Fibroblast of lung (primary cell): ENCODE measurements at regions not wholly inside any gene's neighbourhood (a gene's known extent, or its start where the extent isn't known, plus 50 kb on each side); places are given as distances from the start of the nearest gene placed in this dataset.
A peak's percentile ranks its signal among the peaks of the same experiment; 100 is the strongest.

Experiments
- DNase-seq, 2 donors: peaks; one replicate each; pipeline versions ENCODE4 v3.0.0 to v3.0.0-alpha.2; 2010; ENCODE audit warnings: low read depth in 2 of 2
- H2AFZ ChIP-seq: 2 replicates; pipeline ENCODE4 v1.5.1; 2012; ENCODE audit warnings: low read length, control low read depth, inconsistent platforms
- H3K27ac ChIP-seq: 2 replicates; pipeline ENCODE4 v1.5.1; 2011; ENCODE audit warnings: low read length, control low read depth; ENCODE audit not compliant: insufficient read depth
- H3K27me3 ChIP-seq: 2 replicates; pipeline ENCODE4 v1.5.1; 2011; ENCODE audit warnings: mild to moderate bottlenecking, low read length; ENCODE audit not compliant: control insufficient read depth, insufficient read depth
- H3K36me3 ChIP-seq: 2 replicates; pipeline ENCODE4 v1.5.1; 2011; ENCODE audit warnings: low read length; ENCODE audit not compliant: control insufficient read depth, insufficient read depth
- H3K4me1 ChIP-seq: 2 replicates; pipeline ENCODE4 v1.5.1; 2011; ENCODE audit warnings: low read length; ENCODE audit not compliant: control insufficient read depth, insufficient read depth; ENCODE audit errors: extremely low read depth
- H3K4me2 ChIP-seq: 2 replicates; pipeline ENCODE4 v1.5.1; 2011; ENCODE audit warnings: low read length, control low read depth; ENCODE audit not compliant: insufficient read depth; ENCODE audit errors: extremely low read depth
- H3K4me3 ChIP-seq, 4 experiments: fragments of 200-600 bp in 1 of 4; sonication (generic) in 1 of 4; replicated peaks in 1 of 4; 2 replicates each; pipeline ENCODE4 v1.5.1; 2011 to 2016; ENCODE audit warnings: low read length in 4 of 4, low read depth in 3 of 4, mild to moderate bottlenecking in 3 of 4, control low read depth in 2 of 4, inconsistent platforms in 1 of 4, mixed read lengths in 1 of 4; ENCODE audit not compliant: insufficient read depth in 1 of 4; ENCODE audit errors: control extremely low read depth in 1 of 4
- H3K79me2 ChIP-seq: 2 replicates; pipeline ENCODE4 v1.5.1; 2012; ENCODE audit warnings: mild to moderate bottlenecking, low read length, inconsistent platforms; ENCODE audit not compliant: control insufficient read depth, insufficient read depth
- H3K9ac ChIP-seq: 2 replicates; pipeline ENCODE4 v1.5.1; 2011; ENCODE audit warnings: mild to moderate bottlenecking, low read length, control low read depth; ENCODE audit not compliant: insufficient read depth
- H3K9me3 ChIP-seq: 2 replicates; pipeline ENCODE4 v1.5.1; 2012; ENCODE audit warnings: low read depth, low read length; ENCODE audit not compliant: control insufficient read depth, insufficient read depth
- H4K20me1 ChIP-seq: 2 replicates; pipeline ENCODE4 v1.5.1; 2011; ENCODE audit warnings: low read length; ENCODE audit not compliant: control insufficient read depth, insufficient read depth; ENCODE audit errors: extremely low read depth
- EZH2 ChIP-seq: IDR thresholded peaks from 2 replicates; pipeline ENCODE4 v1.5.1; 2012; ENCODE audit warnings: low read length, control low read depth, mild to moderate bottlenecking; ENCODE audit errors: missing control alignments
- TF ChIP-seq, protein P1 (sequence below), 2 donors: IDR thresholded peaks in 1 of 2; conservative IDR thresholded peaks in 1 of 2; 1 replicate in 1 of 2; 2 replicates in 1 of 2; pipeline ENCODE4 v1.5.1; 2011 to 2012; ENCODE audit warnings: low read length in 2 of 2, control low read depth in 1 of 2, inconsistent platforms in 1 of 2, low read depth in 1 of 2, mild to moderate bottlenecking in 1 of 2

GRCh38 chr15:68871507-68871906 is 50.8 kb upstream of the ANP32A start:
- no peaks in the 10 kb centered on the region for H4K20me1 ChIP-seq
- H2AFZ ChIP-seq: no peak overlapping the region
- H3K4me3 ChIP-seq: no peak overlapping the region
- no peak for DNase-seq
- H3K9me3 ChIP-seq: no peaks in the 10 kb centered on the region
- no peak for TF ChIP-seq EZH2
- TF ChIP-seq, protein P1, sequence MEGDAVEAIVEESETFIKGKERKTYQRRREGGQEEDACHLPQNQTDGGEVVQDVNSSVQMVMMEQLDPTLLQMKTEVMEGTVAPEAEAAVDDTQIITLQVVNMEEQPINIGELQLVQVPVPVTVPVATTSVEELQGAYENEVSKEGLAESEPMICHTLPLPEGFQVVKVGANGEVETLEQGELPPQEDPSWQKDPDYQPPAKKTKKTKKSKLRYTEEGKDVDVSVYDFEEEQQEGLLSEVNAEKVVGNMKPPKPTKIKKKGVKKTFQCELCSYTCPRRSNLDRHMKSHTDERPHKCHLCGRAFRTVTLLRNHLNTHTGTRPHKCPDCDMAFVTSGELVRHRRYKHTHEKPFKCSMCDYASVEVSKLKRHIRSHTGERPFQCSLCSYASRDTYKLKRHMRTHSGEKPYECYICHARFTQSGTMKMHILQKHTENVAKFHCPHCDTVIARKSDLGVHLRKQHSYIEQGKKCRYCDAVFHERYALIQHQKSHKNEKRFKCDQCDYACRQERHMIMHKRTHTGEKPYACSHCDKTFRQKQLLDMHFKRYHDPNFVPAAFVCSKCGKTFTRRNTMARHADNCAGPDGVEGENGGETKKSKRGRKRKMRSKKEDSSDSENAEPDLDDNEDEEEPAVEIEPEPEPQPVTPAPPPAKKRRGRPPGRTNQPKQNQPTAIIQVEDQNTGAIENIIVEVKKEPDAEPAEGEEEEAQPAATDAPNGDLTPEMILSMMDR (conservative IDR thresholded peaks at IDR 0.05 in 1 of 2, IDR thresholded peaks at IDR 0.05 in 1 of 2; ENCODE audit: low read depth in 1 of 2, low read length in 2 of 2): no peak
- H3K4me2 ChIP-seq: no peak overlapping the region
- H3K4me1 ChIP-seq: no peaks in the 10 kb centered on the region
- H3K27me3 ChIP-seq: peaks cover 32% of the 10 kb centered on the region
- no peaks in the 10 kb centered on the region for H3K36me3 ChIP-seq
- no peak overlapping the region for H3K9ac ChIP-seq
- H3K79me2 ChIP-seq: no peaks in the 10 kb centered on the region
- no peak overlapping the region for H3K27ac ChIP-seq

GRCh38 chr15:68874788-68875187 is 54.1 kb upstream of the ANP32A start:
- H3K27me3 ChIP-seq: peaks cover 16% of the 10 kb centered on the region
- no peak for TF ChIP-seq EZH2
- TF ChIP-seq, protein P1 (conservative IDR thresholded peaks at IDR 0.05 in 1 of 2, IDR thresholded peaks at IDR 0.05 in 1 of 2; ENCODE audit: low read depth in 1 of 2, low read length in 2 of 2): no peak
- no peaks in the 10 kb centered on the region for H4K20me1 ChIP-seq
- no peak overlapping the region for H3K9ac ChIP-seq
- H3K36me3 ChIP-seq: no peaks in the 10 kb centered on the region
- no peak for DNase-seq
- no peak overlapping the region for H2AFZ ChIP-seq
- H3K4me1 ChIP-seq: no peaks in the 10 kb centered on the region
- no peak overlapping the region for H3K4me3 ChIP-seq
- H3K4me2 ChIP-seq: no peak overlapping the region
- no peak overlapping the region for H3K27ac ChIP-seq
- H3K79me2 ChIP-seq: no peaks in the 10 kb centered on the region
- H3K9me3 ChIP-seq: no peaks in the 10 kb centered on the region

- H3K4me2 ChIP-seq: peak overlapping the region; percentile 82
These were observed 54.8 kb upstream of the SPESP1 start for GRCh38 chr15:68875377-68876116.

More at GRCh38 chr15:68875377-68876116, 54.8 kb upstream of the SPESP1 start:
- peak overlapping the region; percentile 41 for H2AFZ ChIP-seq
- H3K79me2 ChIP-seq: no peaks in the 10 kb centered on the region
- no peaks in the 10 kb centered on the region for H3K4me1 ChIP-seq
- no peaks in the 10 kb centered on the region for H3K9me3 ChIP-seq
- no peaks in the 10 kb centered on the region for H3K36me3 ChIP-seq
- DNase-seq: peak; percentile 82 to 92
- H3K27ac ChIP-seq: no peak overlapping the region
- H3K4me3 ChIP-seq: peak overlapping the region; percentile 3 to 56 (median 40)
- H3K9ac ChIP-seq: no peak overlapping the region
- H4K20me1 ChIP-seq: no peaks in the 10 kb centered on the region
- peaks cover 10% of the 10 kb centered on the region for H3K27me3 ChIP-seq
- TF ChIP-seq EZH2: no peak
- TF ChIP-seq, protein P1 (conservative IDR thresholded peaks at IDR 0.05 in 1 of 2, IDR thresholded peaks at IDR 0.05 in 1 of 2; ENCODE audit: low read depth in 1 of 2, low read length in 2 of 2): peak; percentile 83 to 88
